ENCODE measurements at regions not wholly inside any gene's neighbourhood (a gene's known extent, or its start where the extent isn't known, plus 50 kb on each side); places are given as distances from the start of the nearest gene placed in this dataset.

- TF ChIP-seq, protein P1, sequence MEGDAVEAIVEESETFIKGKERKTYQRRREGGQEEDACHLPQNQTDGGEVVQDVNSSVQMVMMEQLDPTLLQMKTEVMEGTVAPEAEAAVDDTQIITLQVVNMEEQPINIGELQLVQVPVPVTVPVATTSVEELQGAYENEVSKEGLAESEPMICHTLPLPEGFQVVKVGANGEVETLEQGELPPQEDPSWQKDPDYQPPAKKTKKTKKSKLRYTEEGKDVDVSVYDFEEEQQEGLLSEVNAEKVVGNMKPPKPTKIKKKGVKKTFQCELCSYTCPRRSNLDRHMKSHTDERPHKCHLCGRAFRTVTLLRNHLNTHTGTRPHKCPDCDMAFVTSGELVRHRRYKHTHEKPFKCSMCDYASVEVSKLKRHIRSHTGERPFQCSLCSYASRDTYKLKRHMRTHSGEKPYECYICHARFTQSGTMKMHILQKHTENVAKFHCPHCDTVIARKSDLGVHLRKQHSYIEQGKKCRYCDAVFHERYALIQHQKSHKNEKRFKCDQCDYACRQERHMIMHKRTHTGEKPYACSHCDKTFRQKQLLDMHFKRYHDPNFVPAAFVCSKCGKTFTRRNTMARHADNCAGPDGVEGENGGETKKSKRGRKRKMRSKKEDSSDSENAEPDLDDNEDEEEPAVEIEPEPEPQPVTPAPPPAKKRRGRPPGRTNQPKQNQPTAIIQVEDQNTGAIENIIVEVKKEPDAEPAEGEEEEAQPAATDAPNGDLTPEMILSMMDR (IDR thresholded peaks at IDR 0.05): no peak
- no peak for TF ChIP-seq EZH2 (IDR thresholded peaks at IDR 0.05)
These were observed 162.3 kb downstream of the NDUFA12 start for GRCh38 chr12:94841177-94841576.
